ENCODE measurements at regions not wholly inside any gene's neighbourhood (a gene's known extent, or its start where the extent isn't known, plus 50 kb on each side); places are given as distances from the start of the nearest gene placed in this dataset.
"Not testable (repeated sequence)": the region's sequence is repeated elsewhere in the genome, so short reads cannot be mapped to it uniquely, and the experiment has no call there.

DNA sequence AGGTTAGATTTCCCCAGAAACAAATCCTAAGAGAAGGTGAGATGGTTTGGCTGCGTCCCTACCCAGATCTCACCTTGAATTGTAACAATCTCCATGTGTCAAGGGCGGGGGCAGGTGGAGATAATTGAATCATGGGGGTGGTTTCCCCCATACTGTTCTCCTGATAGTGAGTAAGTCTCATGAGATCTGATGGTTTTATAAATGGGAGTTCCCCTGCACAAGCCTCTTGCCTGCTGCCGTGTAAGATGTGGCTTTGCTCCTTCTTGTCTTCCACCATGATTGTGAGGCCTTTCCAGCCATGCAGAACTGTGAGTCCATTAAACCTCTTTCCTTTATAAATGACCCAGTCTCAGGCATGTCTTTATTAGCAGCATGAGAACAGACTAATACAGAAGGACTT lies 132.2 kb downstream of the NPIPA8 start:
- H3K36me3 ChIP-seq (ENCODE audit: control insufficient read depth in 2 of 2, insufficient read depth in 1 of 2, low read length in 2 of 2); H3K4me3 ChIP-seq (ENCODE audit: low read depth, low read length); H3K4me1 ChIP-seq (ENCODE audit: control insufficient read depth, insufficient read depth, low read length); POLR2A ChIA-PET; H3K9me3 ChIP-seq (ENCODE audit: control insufficient read depth, insufficient read depth, low read depth, low read length); CTCF ChIA-PET; H3K27ac ChIP-seq (ENCODE audit: extremely low read depth, low read depth, low read length): not testable (repeated sequence)

DNA sequence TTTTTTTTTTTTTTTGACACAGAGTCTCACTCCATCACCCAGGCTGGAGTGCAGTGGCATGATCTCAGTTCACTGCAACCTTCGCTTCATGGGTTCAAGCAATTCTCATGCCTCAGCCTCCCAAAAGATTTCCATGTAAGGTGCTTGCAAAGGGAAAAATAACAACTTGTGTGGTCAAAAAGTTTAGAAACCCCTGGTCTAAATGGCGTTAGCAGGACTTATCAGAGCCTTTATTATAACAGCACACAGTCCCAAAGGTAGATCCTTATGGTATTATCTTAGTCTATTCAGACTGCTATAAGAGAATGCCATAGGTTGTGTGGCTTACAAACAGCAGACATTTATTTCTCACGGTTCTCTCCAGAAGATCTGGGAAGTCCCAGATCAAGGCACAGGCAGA lies 135.0 kb downstream of the NPIPA8 start:
- H3K36me3 ChIP-seq (ENCODE audit: control insufficient read depth in 2 of 2, insufficient read depth in 1 of 2, low read length in 2 of 2); POLR2A ChIA-PET; H3K4me1 ChIP-seq (ENCODE audit: control insufficient read depth, insufficient read depth, low read length); CTCF ChIA-PET; H3K27ac ChIP-seq (ENCODE audit: extremely low read depth, low read depth, low read length); H3K4me3 ChIP-seq (ENCODE audit: low read depth, low read length); H3K9me3 ChIP-seq (ENCODE audit: control insufficient read depth, insufficient read depth, low read depth, low read length): not testable (repeated sequence)

- H3K27ac ChIP-seq (ENCODE audit: extremely low read depth, low read depth, low read length); H3K4me1 ChIP-seq (ENCODE audit: control insufficient read depth, insufficient read depth, low read length); CTCF ChIA-PET; H3K4me3 ChIP-seq (ENCODE audit: low read depth, low read length); H3K9me3 ChIP-seq (ENCODE audit: control insufficient read depth, insufficient read depth, low read depth, low read length); POLR2A ChIA-PET; H3K36me3 ChIP-seq (ENCODE audit: control insufficient read depth in 2 of 2, insufficient read depth in 1 of 2, low read length in 2 of 2): not testable (repeated sequence)
Measured at GRCh38 chr16:18192389-18192788, 144.1 kb downstream of the NPIPA8 start.

GRCh38 chr16:18190179-18190578 lies 146.4 kb downstream of the NPIPA8 start:
- H3K4me3 ChIP-seq (ENCODE audit: low read depth, low read length); CTCF ChIA-PET; H3K4me1 ChIP-seq (ENCODE audit: control insufficient read depth, insufficient read depth, low read length); H3K27ac ChIP-seq (ENCODE audit: extremely low read depth, low read depth, low read length); H3K9me3 ChIP-seq (ENCODE audit: control insufficient read depth, insufficient read depth, low read depth, low read length); H3K36me3 ChIP-seq (ENCODE audit: control insufficient read depth in 2 of 2, insufficient read depth in 1 of 2, low read length in 2 of 2); POLR2A ChIA-PET: not testable (repeated sequence)

- H3K9me3 ChIP-seq (ENCODE audit: control insufficient read depth, insufficient read depth, low read depth, low read length); H3K36me3 ChIP-seq (ENCODE audit: control insufficient read depth in 2 of 2, insufficient read depth in 1 of 2, low read length in 2 of 2); H3K4me1 ChIP-seq (ENCODE audit: control insufficient read depth, insufficient read depth, low read length); POLR2A ChIA-PET; CTCF ChIA-PET; H3K27ac ChIP-seq (ENCODE audit: extremely low read depth, low read depth, low read length); H3K4me3 ChIP-seq (ENCODE audit: low read depth, low read length): not testable (repeated sequence)
Measured at GRCh38 chr16:18184755-18185154, 151.8 kb downstream of the NPIPA8 start.

DNA sequence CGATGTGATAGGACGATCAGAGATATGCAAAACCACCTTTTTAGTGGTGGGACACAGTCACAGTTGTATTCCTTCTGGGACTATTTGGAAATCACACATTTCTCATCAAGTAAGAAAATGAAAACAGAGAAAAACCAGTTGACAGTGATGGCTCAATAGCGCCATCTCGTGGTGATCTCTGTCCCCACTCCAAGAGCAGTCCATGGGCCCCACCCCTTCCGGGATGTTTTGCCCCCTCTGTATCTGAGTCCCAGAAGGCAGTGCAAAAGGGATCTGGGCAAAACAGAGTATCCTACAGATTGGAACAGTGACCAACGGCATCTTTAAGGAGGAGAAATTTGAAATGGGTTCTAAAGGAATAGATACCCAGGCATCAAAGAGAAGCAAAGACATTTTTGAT lies 155.5 kb downstream of the NPIPA8 start:
- H3K27ac ChIP-seq (ENCODE audit: extremely low read depth, low read depth, low read length); H3K4me1 ChIP-seq (ENCODE audit: control insufficient read depth, insufficient read depth, low read length); H3K9me3 ChIP-seq (ENCODE audit: control insufficient read depth, insufficient read depth, low read depth, low read length); H3K36me3 ChIP-seq (ENCODE audit: control insufficient read depth in 2 of 2, insufficient read depth in 1 of 2, low read length in 2 of 2); H3K4me3 ChIP-seq (ENCODE audit: low read depth, low read length); POLR2A ChIA-PET; CTCF ChIA-PET: not testable (repeated sequence)

DNA sequence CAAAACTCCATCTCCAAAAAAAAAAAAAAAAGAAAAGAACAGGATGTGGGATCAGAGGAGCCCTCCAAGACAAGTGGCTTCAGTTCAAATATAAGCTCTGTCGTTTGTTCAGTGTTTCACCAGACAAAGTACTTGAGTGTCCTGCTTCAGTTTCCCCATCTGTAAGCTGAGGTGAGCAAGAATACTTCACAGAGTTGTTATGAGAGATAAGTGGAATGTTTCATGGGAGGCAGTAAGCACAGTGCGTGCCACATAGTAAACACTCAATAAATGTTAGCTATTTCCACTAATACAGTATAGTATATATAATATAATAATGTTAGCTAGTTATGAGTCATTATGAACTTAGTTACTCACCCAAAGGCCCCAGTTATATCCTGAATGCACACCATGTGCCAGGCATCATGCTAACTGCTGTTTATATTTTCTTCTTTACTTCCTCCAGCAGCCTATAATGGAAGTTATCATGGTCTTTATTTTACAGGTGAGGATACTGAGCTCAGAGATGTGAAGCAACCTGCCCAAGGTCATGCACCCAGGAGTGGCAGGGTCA lies 162.5 kb downstream of the NPIPA8 start:
- H3K36me3 ChIP-seq (ENCODE audit: control insufficient read depth in 2 of 2, insufficient read depth in 1 of 2, low read length in 2 of 2); POLR2A ChIA-PET; H3K9me3 ChIP-seq (ENCODE audit: control insufficient read depth, insufficient read depth, low read depth, low read length); H3K27ac ChIP-seq (ENCODE audit: extremely low read depth, low read depth, low read length); H3K4me1 ChIP-seq (ENCODE audit: control insufficient read depth, insufficient read depth, low read length); H3K4me3 ChIP-seq (ENCODE audit: low read depth, low read length); CTCF ChIA-PET: not testable (repeated sequence)

- H3K27ac ChIP-seq (ENCODE audit: extremely low read depth, low read depth, low read length); CTCF ChIA-PET; H3K9me3 ChIP-seq (ENCODE audit: control insufficient read depth, insufficient read depth, low read depth, low read length): not testable (repeated sequence)
Measured at GRCh38 chr16:18162293-18162692, 174.2 kb downstream of the NPIPA8 start.

GRCh38 chr16:18161224-18161623 lies 175.3 kb downstream of the NPIPA8 start:
- H3K36me3 ChIP-seq (ENCODE audit: control insufficient read depth in 2 of 2, insufficient read depth in 1 of 2, low read length in 2 of 2); CTCF ChIA-PET; POLR2A ChIA-PET; H3K4me1 ChIP-seq (ENCODE audit: control insufficient read depth, insufficient read depth, low read length); H3K4me3 ChIP-seq (ENCODE audit: low read depth, low read length); H3K9me3 ChIP-seq (ENCODE audit: control insufficient read depth, insufficient read depth, low read depth, low read length); H3K27ac ChIP-seq (ENCODE audit: extremely low read depth, low read depth, low read length): not testable (repeated sequence)

More at GRCh38 chr16:18162293-18162692, 174.2 kb downstream of the NPIPA8 start:
- H3K36me3 ChIP-seq (ENCODE audit: control insufficient read depth in 2 of 2, insufficient read depth in 1 of 2, low read length in 2 of 2); H3K4me1 ChIP-seq (ENCODE audit: control insufficient read depth, insufficient read depth, low read length); POLR2A ChIA-PET; H3K4me3 ChIP-seq (ENCODE audit: low read depth, low read length): not testable (repeated sequence)

DNA sequence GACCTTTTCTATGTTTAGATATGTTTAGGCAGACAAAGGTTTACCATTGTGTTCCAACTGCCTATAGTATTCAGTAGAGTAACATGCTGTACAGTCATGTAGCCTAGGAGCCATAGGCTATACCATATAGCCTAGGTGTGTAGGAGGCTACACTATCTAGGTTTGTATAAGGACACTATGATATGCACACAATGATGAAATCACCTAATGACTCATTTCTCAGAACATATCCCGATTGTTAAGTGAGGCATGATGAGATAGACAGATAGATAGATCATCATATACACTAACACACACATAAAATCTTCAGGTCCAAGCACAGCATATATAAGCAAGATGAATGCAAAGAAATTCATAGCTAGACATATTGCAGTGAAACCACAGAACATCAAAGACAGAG lies 177.4 kb downstream of the NPIPA8 start:
- H3K4me1 ChIP-seq (ENCODE audit: control insufficient read depth, insufficient read depth, low read length); POLR2A ChIA-PET; H3K9me3 ChIP-seq (ENCODE audit: control insufficient read depth, insufficient read depth, low read depth, low read length); H3K27ac ChIP-seq (ENCODE audit: extremely low read depth, low read depth, low read length); CTCF ChIA-PET; H3K4me3 ChIP-seq (ENCODE audit: low read depth, low read length); H3K36me3 ChIP-seq (ENCODE audit: control insufficient read depth in 2 of 2, insufficient read depth in 1 of 2, low read length in 2 of 2): not testable (repeated sequence)

GRCh38 chr16:18157854-18158253 lies 178.7 kb downstream of the NPIPA8 start:
- H3K27ac ChIP-seq (ENCODE audit: extremely low read depth, low read depth, low read length); H3K4me3 ChIP-seq (ENCODE audit: low read depth, low read length); H3K4me1 ChIP-seq (ENCODE audit: control insufficient read depth, insufficient read depth, low read length); CTCF ChIA-PET; POLR2A ChIA-PET; H3K9me3 ChIP-seq (ENCODE audit: control insufficient read depth, insufficient read depth, low read depth, low read length); H3K36me3 ChIP-seq (ENCODE audit: control insufficient read depth in 2 of 2, insufficient read depth in 1 of 2, low read length in 2 of 2): not testable (repeated sequence)

- H3K36me3 ChIP-seq (ENCODE audit: control insufficient read depth in 2 of 2, insufficient read depth in 1 of 2, low read length in 2 of 2); CTCF ChIA-PET; POLR2A ChIA-PET; H3K4me3 ChIP-seq (ENCODE audit: low read depth, low read length); H3K27ac ChIP-seq (ENCODE audit: extremely low read depth, low read depth, low read length); H3K4me1 ChIP-seq (ENCODE audit: control insufficient read depth, insufficient read depth, low read length); H3K9me3 ChIP-seq (ENCODE audit: control insufficient read depth, insufficient read depth, low read depth, low read length): not testable (repeated sequence)
Measured at GRCh38 chr16:18152832-18153231, 183.7 kb downstream of the NPIPA8 start.
